Activated CD4-positive, alpha-beta T cell treated with anti-CD3 and anti-CD28 coated beads, Interleukin-2, amount 10 ng/mL, durations not matched to agents 24 days and 14 days (primary cell): ENCODE measurements at regions not wholly inside any gene's neighbourhood (a gene's known extent, or its start where the extent isn't known, plus 50 kb on each side); places are given as distances from the start of the nearest gene placed in this dataset.
"Not testable (repeated sequence)": the region's sequence is repeated elsewhere in the genome, so short reads cannot be mapped to it uniquely, and the experiment has no call there.

ENCODE experiments used
- DNase-seq: peaks from one replicate; pipeline ENCODE4 v3.0.0; 2022
- H3K27ac Mint-ChIP-seq: one replicate; pipeline ENCODE4 v1.8.0; 2022; ENCODE audit warnings: mild to moderate bottlenecking, mixed read lengths
- H3K27me3 Mint-ChIP-seq: one replicate; pipeline ENCODE4 v1.8.0; 2022; ENCODE audit warnings: mixed read lengths
- H3K36me3 Mint-ChIP-seq: one replicate; pipeline ENCODE4 v1.8.0; 2022; ENCODE audit warnings: low read depth, mild to moderate bottlenecking, mixed read lengths
- H3K4me1 Mint-ChIP-seq: one replicate; pipeline ENCODE4 v1.8.0; 2021; ENCODE audit warnings: mixed read lengths
- H3K4me3 Mint-ChIP-seq: one replicate; pipeline ENCODE4 v1.8.0; 2022; ENCODE audit warnings: mild to moderate bottlenecking, moderate library complexity, mixed read lengths
- H3K9me3 Mint-ChIP-seq: one replicate; pipeline ENCODE4 v1.8.0; 2021; ENCODE audit warnings: mixed read lengths
- intact Hi-C: fragments of 100-400 bp; cut with micrococcal nuclease; formaldehyde crosslinking; loops from one replicate; pipeline ENCODE4 v1.15.1; 2023

DNA sequence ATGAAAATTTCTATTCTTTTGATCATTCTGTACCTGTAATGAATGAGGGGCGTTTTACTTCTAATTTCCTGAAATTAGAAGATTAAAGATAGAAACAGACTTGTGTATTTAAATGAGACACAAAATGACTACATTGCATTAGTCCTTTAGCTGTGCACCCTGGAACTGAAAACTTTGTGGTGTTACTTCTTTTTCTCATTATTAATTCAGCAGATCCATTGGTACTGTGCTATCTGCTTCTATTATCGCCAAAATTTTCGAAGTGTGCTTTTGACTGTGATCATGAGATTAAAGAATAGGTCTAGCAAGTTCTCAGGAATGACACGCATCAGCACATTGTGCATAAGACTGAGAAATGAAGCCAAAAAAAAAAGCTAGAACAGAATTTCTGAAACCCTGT lies 1938.9 kb upstream of the TENM3 start:
- DNase-seq = no peak
- no peak overlapping the region for H3K4me3 Mint-ChIP-seq
- no peaks in the 10 kb centered on the region for H3K27me3 Mint-ChIP-seq
- H3K36me3 Mint-ChIP-seq = no peaks in the 10 kb centered on the region
- no peaks in the 10 kb centered on the region for H3K9me3 Mint-ChIP-seq
- H3K4me1 Mint-ChIP-seq = no peaks in the 10 kb centered on the region
- no peak overlapping the region for H3K27ac Mint-ChIP-seq
- intact Hi-C loops = no loop called here

DNA sequence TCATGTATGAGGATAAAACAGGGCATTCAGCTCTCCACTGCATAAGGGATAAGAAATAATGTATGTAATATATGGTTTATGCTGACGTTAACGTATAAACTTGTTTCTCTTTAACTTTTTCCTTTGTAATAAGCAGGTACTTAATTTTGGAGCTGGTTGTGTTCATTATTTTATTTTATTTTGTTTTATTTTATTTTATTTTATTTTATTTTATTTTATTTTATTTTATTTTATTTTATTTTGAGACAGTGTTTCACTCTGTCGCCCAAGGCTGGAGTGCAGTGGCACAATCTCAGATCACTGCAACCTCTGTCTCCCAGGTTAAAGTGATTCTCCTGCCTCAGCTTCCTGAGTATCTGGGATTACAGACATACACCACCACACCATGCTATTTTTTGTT lies 1932.6 kb upstream of the TENM3 start:
- Mint-ChIP-seq H3K4me3 (no peak overlapping the region), H3K9me3 (no peaks in the 10 kb centered on the region), H3K4me1 (no peaks in the 10 kb centered on the region), H3K27ac (no peak overlapping the region), H3K36me3 (no peaks in the 10 kb centered on the region), H3K27me3 (no peaks in the 10 kb centered on the region)
- no peak for DNase-seq
- intact Hi-C loops = no loop called here

DNA sequence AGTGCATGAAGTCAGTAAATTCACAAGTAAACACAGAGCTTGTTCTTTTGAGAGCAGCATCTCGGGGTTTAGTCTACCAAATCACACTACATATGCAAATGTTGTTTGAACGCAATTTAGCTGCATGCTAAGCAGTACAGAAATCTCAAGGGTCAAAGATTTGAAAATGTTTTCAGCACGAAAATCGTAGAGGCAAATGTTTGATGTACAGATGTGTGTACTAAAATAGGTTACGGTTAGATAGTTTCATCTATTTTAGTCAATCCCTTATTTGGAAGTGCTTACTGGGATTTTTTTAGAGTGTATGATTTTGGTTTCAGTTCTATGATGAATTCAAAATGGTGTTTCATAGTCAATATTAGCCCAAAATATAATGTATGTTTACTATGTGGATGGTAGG lies 1928.2 kb upstream of the TENM3 start:
- Mint-ChIP-seq H3K4me3 (no peak overlapping the region), H3K4me1 (no peaks in the 10 kb centered on the region), H3K9me3 (no peaks in the 10 kb centered on the region), H3K27me3 (no peaks in the 10 kb centered on the region), H3K27ac (no peak overlapping the region), H3K36me3 (no peaks in the 10 kb centered on the region)
- no peak for DNase-seq
- intact Hi-C loops = no loop called here

DNA sequence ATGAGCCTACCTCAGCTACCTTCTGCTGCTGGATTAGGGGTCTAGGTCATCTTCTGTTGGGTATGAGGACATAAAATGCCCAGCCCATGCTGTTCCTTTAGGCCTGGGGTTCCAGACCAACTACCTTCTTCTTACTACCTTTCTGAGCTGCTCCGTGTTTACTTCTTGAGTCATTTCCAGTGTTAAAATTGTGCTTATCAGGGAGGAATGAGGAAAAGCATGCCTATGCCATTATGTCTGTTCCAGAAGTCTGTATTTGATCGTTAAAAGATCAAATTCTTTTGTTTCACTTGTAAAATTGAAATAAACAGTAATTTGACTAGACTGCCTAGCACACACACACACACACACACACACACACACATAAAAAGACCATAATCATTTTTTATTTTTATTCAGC lies 1912.7 kb upstream of the TENM3 start:
- no peak overlapping the region for H3K4me3 Mint-ChIP-seq

DNA sequence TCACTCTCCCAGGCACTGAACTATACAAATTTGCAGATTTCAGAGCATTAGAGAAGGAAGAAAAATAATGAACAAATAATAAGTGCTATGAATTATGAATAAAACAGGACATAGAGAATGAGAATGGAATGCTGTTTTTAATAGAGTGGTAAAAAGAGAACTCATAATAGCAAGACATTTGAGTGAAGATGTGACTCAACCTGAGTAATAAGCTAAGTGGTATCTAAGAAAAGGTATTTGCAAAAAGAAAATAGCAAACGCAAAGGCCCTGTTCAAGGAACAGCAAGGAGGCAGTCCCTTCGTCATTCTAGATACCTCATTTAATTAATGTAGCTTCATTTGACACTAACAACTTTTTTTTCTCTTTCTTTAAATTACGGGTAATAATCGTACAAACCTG lies 1910.0 kb upstream of the TENM3 start:
- Mint-ChIP-seq H3K4me1 (no peaks in the 10 kb centered on the region), H3K4me3 (no peak overlapping the region), H3K27me3 (no peaks in the 10 kb centered on the region), H3K36me3 (no peaks in the 10 kb centered on the region), H3K9me3 (peaks cover 4% of the 10 kb centered on the region), H3K27ac (no peak overlapping the region)
- no peak for DNase-seq
- intact Hi-C loops = no loop called here

More for the DNA sequence above, 1912.7 kb upstream of the TENM3 start:
- Mint-ChIP-seq H3K4me1 (no peaks in the 10 kb centered on the region), H3K27me3 (no peaks in the 10 kb centered on the region), H3K27ac (no peak overlapping the region), H3K36me3 (no peaks in the 10 kb centered on the region), H3K9me3 (peaks cover 4% of the 10 kb centered on the region)
- intact Hi-C loops = no loop called here
- DNase-seq = no peak

DNA sequence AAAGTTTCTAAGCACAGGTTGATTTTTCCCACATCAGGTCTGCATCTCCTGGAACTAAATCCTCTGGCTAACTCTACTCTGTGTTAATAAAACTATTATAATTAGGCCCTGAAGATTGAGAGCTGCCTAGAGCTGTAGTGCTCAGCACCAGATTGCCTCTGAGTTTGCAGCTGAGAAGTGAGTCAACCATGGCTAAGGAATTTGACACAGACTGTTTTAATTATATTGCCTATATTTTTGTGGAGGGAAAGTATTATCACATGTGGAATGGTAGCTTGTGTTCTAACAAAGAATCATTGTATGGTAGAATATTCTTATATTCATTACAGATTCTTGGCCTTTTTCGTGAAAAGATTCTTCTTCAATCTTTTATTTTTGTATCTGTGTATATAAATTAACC lies 1907.6 kb upstream of the TENM3 start:
- no peak overlapping the region for H3K27ac Mint-ChIP-seq
- DNase-seq = no peak
- H3K36me3 Mint-ChIP-seq = no peaks in the 10 kb centered on the region
- peaks cover 4% of the 10 kb centered on the region for H3K9me3 Mint-ChIP-seq
- H3K4me1 Mint-ChIP-seq = no peaks in the 10 kb centered on the region
- H3K27me3 Mint-ChIP-seq = no peaks in the 10 kb centered on the region
- H3K4me3 Mint-ChIP-seq = no peak overlapping the region
- intact Hi-C loops = no loop called here

DNA sequence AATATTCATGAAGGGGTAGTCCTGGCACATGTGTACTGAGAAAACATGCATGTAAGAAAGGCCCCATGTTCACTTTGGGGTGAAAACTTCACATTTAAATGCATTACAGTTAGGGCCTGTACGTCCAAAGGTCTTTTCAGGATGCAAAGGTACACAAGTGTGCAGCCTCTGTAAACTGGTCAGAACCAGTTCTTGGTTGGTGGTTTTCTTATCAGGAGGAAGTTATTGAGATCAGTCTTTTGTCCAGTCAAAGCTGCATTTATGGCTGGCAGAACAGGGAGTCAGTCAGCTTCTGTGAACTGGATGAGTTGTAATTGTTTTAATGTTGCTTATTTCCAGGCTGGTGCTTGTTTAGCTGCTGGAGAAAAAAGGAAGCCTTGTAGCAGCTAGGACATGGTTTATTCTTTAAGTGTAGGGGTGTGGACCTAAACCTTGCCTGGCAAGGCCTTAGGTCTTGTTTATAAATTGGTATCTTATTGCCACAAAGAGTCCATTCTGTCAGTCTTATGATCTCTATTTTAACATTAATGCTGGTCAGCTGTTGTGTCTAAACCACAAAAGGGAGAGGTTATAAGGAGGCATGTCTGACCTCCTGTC lies 1906.6 kb upstream of the TENM3 start:
- intact Hi-C loops = no loop called here
- H3K4me1 Mint-ChIP-seq = no peaks in the 10 kb centered on the region
- H3K36me3 Mint-ChIP-seq = no peaks in the 10 kb centered on the region
- no peak overlapping the region for H3K27ac Mint-ChIP-seq
- H3K27me3 Mint-ChIP-seq = no peaks in the 10 kb centered on the region
- no peak for DNase-seq
- H3K9me3 Mint-ChIP-seq = peaks cover 4% of the 10 kb centered on the region
- no peak overlapping the region for H3K4me3 Mint-ChIP-seq

DNA sequence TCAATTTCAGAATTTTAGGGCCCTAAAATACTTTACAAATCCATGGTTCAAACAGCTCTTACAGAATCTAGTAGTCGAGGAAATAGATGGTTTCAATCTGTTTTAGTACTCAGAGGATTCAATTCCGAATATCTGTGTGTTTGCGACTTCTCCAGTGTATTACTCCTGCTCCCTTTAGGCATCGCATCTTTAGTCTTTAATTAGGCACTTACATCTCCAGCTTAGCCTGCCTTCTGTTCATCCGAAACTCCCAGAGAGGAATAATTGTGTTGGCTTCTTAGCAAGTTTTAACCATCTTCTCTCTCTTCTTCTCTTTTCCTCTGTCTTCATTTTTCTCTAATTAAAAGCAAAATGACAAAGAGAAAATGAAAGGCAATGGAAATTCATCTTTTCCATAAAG lies 1901.3 kb upstream of the TENM3 start:
- Mint-ChIP-seq H3K27ac (no peak overlapping the region), H3K4me3 (no peak overlapping the region), H3K27me3 (no peaks in the 10 kb centered on the region), H3K36me3 (no peaks in the 10 kb centered on the region), H3K4me1 (no peaks in the 10 kb centered on the region), H3K9me3 (no peaks in the 10 kb centered on the region)
- intact Hi-C loops = no loop called here
- DNase-seq = no peak

DNA sequence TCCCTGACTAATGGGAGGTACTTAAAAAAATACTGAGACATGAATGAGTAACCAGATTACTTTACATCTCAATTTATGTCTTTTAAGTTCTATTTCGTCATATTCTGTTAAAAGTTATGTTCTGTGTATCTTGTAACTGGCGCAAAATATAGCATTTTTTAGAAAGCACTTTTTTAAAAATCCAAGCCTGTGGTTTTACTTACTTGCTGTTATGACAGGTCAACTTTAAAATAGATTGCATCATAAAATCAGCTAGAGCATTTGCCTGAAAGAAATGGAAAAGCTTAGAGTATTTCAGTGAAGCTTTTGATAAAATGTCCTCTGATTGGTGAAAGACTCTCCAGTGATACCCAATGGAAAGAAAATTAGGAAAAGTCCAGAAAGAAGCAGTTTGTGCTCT lies 1892.3 kb upstream of the TENM3 start:
- intact Hi-C loops = no loop called here
- no peak overlapping the region for H3K4me3 Mint-ChIP-seq
- H3K36me3 Mint-ChIP-seq = no peaks in the 10 kb centered on the region
- no peaks in the 10 kb centered on the region for H3K4me1 Mint-ChIP-seq
- H3K9me3 Mint-ChIP-seq = no peaks in the 10 kb centered on the region
- no peaks in the 10 kb centered on the region for H3K27me3 Mint-ChIP-seq
- no peak for DNase-seq
- H3K27ac Mint-ChIP-seq = no peak overlapping the region

DNA sequence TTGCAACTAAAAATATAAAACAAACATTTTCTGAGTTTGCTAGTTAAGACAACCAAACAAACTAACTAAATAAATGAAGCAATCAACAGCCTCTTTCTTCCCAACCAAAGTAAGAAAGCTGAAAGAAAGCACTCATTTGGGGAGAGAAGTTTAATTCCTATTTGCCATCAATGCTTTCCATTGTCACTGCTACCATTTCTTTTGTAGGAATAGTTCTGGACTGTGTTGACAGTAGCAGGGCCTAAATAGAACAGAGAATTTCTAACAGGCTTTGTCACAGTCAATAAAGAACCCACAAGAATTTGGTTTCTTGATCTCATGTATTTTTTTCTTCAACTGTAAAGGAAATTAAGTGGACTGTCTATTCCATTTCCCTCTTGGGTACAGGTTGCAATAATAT lies 1886.4 kb upstream of the TENM3 start:
- no peak for DNase-seq
- no peaks in the 10 kb centered on the region for H3K27me3 Mint-ChIP-seq
- intact Hi-C loops = no loop called here
- no peaks in the 10 kb centered on the region for H3K36me3 Mint-ChIP-seq
- peaks cover 3% of the 10 kb centered on the region for H3K9me3 Mint-ChIP-seq
- no peaks in the 10 kb centered on the region for H3K4me1 Mint-ChIP-seq
- no peak overlapping the region for H3K4me3 Mint-ChIP-seq
- no peak overlapping the region for H3K27ac Mint-ChIP-seq

DNA sequence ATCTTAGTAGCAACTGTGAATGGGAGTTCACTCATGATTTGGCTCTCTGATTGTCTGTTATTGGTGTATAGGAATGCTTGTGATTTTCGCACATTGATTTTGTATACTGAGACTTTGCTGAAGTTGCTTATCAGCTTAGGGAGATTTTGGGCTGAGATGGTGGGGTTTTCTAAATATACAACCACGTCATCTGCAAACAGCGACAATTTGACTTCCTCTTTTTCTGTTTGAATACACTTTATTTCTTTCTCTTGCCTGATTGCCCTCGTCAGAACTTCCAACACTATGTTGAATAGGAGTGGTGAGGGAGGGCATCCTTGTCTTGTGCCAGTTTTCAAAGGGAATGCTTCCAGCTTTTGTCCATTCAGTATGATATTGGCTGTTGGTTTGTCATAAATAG lies 1883.1 kb upstream of the TENM3 start:
- H3K27ac Mint-ChIP-seq, H3K9me3 Mint-ChIP-seq, H3K36me3 Mint-ChIP-seq, H3K27me3 Mint-ChIP-seq, DNase-seq, intact Hi-C loops, H3K4me1 Mint-ChIP-seq, H3K4me3 Mint-ChIP-seq: not testable (repeated sequence)

DNA sequence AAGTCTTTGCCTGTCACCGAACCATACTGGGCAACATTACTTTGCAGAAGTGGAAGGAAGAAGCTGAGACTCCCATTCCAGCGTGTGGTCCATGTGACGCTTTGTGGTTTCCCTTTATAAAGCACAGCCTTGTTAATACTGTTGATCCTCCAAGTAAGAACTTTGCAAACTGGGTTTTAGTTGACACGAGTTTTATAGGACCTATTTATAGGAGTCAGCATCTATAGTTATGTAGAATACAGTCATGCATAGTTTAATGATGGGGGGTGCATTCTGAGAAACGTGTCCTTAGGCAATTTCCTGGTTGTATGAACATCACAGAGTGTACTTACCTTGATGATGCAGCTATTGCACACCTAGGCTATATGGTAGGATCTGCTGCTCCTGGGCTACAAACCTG lies 1879.4 kb upstream of the TENM3 start:
- Mint-ChIP-seq H3K4me1 (no peaks in the 10 kb centered on the region), H3K27me3 (no peaks in the 10 kb centered on the region), H3K9me3 (no peaks in the 10 kb centered on the region), H3K27ac (no peak overlapping the region), H3K36me3 (no peaks in the 10 kb centered on the region), H3K4me3 (no peak overlapping the region)
- no peak for DNase-seq
- intact Hi-C loops = no loop called here

DNA sequence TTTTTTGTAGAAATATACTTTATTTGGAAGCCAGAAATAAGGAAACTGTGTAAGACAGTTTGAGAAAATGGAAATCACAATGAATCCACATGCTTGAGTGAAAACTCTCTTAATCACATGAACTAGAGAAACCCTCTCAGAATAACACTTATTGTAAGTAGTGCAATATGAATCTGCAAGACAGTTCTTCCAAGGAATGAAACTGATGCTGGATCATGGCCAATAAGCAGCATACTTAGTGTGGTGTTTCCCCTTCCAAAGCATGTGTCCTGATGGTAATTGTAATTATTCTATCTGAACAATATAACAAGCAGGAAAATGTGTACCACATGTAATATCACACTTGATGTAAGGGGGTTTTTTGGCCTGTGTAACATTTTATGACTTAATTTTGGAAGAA lies 1870.5 kb upstream of the TENM3 start:
- H3K4me3 Mint-ChIP-seq = no peak overlapping the region
- intact Hi-C loops = no loop called here
- H3K4me1 Mint-ChIP-seq = no peaks in the 10 kb centered on the region
- H3K27me3 Mint-ChIP-seq = no peaks in the 10 kb centered on the region
- no peaks in the 10 kb centered on the region for H3K36me3 Mint-ChIP-seq
- H3K9me3 Mint-ChIP-seq = no peaks in the 10 kb centered on the region
- no peak overlapping the region for H3K27ac Mint-ChIP-seq
- DNase-seq = no peak

DNA sequence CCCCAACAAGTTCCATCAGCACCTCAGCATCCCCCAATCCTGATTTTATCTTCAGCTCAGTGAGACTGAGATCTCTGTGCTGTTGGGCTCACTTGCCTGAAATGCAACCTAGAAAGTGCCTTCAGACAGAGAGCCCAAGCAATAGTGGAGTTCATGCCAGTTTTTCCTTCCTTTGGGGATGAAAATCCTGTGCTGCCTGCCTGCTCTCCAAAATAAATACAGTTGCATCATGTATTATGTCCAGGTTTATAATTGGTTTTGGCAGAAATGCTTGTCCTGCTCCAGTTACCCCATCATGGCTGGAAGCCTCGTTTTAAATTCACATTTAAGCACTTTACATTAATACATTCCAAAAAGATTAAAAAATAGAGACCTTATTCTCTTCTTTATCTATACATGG lies 1865.5 kb upstream of the TENM3 start:
- H3K4me3 Mint-ChIP-seq = no peak overlapping the region
- H3K36me3 Mint-ChIP-seq = no peaks in the 10 kb centered on the region
- DNase-seq = no peak
- H3K27me3 Mint-ChIP-seq = no peaks in the 10 kb centered on the region
- H3K4me1 Mint-ChIP-seq = no peaks in the 10 kb centered on the region
- H3K27ac Mint-ChIP-seq = no peak overlapping the region
- intact Hi-C loops = no loop called here
- H3K9me3 Mint-ChIP-seq = no peaks in the 10 kb centered on the region

DNA sequence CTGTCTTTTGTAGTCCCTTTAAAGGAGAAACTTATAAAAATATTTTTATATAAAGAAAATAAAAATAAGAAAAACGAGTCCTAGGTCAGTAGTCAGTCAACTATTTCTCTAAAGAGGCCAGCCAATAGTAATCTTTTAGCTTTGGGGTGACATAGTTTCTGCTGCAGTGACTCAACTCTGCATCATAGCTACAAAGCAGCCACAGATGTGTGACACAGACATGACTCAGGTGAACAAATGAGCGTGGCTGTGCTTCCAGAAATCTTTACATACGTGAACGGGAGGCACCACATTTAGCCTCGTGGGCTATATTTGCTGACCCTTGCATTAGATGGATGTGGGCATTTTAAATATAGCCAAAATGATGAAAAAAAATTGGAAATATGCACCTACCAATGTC lies 1862.5 kb upstream of the TENM3 start:
- H3K9me3 Mint-ChIP-seq = no peaks in the 10 kb centered on the region
- no peaks in the 10 kb centered on the region for H3K36me3 Mint-ChIP-seq
- intact Hi-C loops = no loop called here
- no peaks in the 10 kb centered on the region for H3K27me3 Mint-ChIP-seq
- H3K4me1 Mint-ChIP-seq = no peaks in the 10 kb centered on the region
- no peak overlapping the region for H3K4me3 Mint-ChIP-seq
- no peak for DNase-seq
- H3K27ac Mint-ChIP-seq = no peak overlapping the region
